Neural cell (in vitro differentiated cells): ENCODE measurements at regions not wholly inside any gene's neighbourhood (a gene's known extent, or its start where the extent isn't known, plus 50 kb on each side); places are given as distances from the start of the nearest gene placed in this dataset.
"Not testable (repeated sequence)": the region's sequence is repeated elsewhere in the genome, so short reads cannot be mapped to it uniquely, and the experiment has no call there.

Experiments used
- H2AFZ ChIP-seq: fragments of 200-600, 300-800 bp; sonication (generic), shearing (Covaris generic); 2 replicates; pipeline ENCODE4 v1.6.0; 2014; ENCODE audit warnings: low read depth, mild to moderate bottlenecking, antibody characterized with exemption, low read length, moderate library complexity
- H3F3A ChIP-seq: fragments of 200-600 bp; shearing (Covaris generic); 2 replicates; pipeline ENCODE4 v1.6.1; 2016; ENCODE audit warnings: mild to moderate bottlenecking, moderate library complexity, mixed read lengths, antibody characterized with exemption, low read length; ENCODE audit not compliant: insufficient read depth, poor library complexity, severe bottlenecking
- H3K27ac ChIP-seq: fragments of 200-600, 300-800 bp; sonication (generic), shearing (Covaris generic); 2 replicates; pipeline ENCODE4 v1.5.1; 2014; ENCODE audit warnings: mild to moderate bottlenecking, low read length, moderate library complexity
- H3K27me3 ChIP-seq: fragments of 300-800, 200-600 bp; sonication (generic), shearing (Covaris generic); 2 replicates; pipeline ENCODE4 v1.6.0; 2014; ENCODE audit warnings: mild to moderate bottlenecking, low read depth, low read length, moderate library complexity; ENCODE audit not compliant: insufficient read depth
- H3K36me3 ChIP-seq: fragments of 300-800, 200-600 bp; sonication (generic), shearing (Covaris generic); 2 replicates; pipeline ENCODE4 v1.5.1; 2014; ENCODE audit warnings: mild to moderate bottlenecking, antibody characterized with exemption, low read length, moderate library complexity; ENCODE audit not compliant: insufficient read depth
- H3K4me2 ChIP-seq: fragments of 300-800, 200-600 bp; sonication (generic), shearing (Covaris generic); 2 replicates; pipeline ENCODE4 v1.6.0; 2014; ENCODE audit warnings: mild to moderate bottlenecking, low read length
- H3K4me3 ChIP-seq: fragments of 300-800, 200-600 bp; sonication (generic), shearing (Covaris generic); 2 replicates; pipeline ENCODE4 v1.5.1; 2014; ENCODE audit warnings: mild to moderate bottlenecking, low read length, moderate library complexity
- H3K79me2 ChIP-seq: fragments of 200-600 bp; shearing (Covaris generic); replicated peaks from 2 replicates; pipeline ENCODE4 v1.6.0; 2014; ENCODE audit warnings: mild to moderate bottlenecking, low read length, moderate library complexity; ENCODE audit not compliant: insufficient read depth
- H3K9ac ChIP-seq: fragments of 300-800, 200-600 bp; sonication (generic), shearing (Covaris generic); 2 replicates; pipeline ENCODE4 v1.6.1; 2016; ENCODE audit warnings: mild to moderate bottlenecking, low read length, mixed read lengths
- H3K9me2 ChIP-seq: fragments of 200-600 bp; shearing (Covaris generic); 2 replicates; pipeline ENCODE4 v1.6.1; 2016; ENCODE audit warnings: mild to moderate bottlenecking, low read length, mixed read lengths; ENCODE audit not compliant: insufficient read depth
- H3K9me3 ChIP-seq: fragments of 200-600, 300-800 bp; sonication (generic), shearing (Covaris generic); 2 replicates; pipeline ENCODE4 v1.6.1; 2016; ENCODE audit warnings: mild to moderate bottlenecking, mixed run types, low read length, moderate library complexity, mixed read lengths
- H4K20me1 ChIP-seq: fragments of 200-600 bp; shearing (Covaris generic); 2 replicates; pipeline ENCODE4 v1.6.1; 2016; ENCODE audit warnings: mild to moderate bottlenecking, mixed run types; ENCODE audit not compliant: insufficient read depth

DNA sequence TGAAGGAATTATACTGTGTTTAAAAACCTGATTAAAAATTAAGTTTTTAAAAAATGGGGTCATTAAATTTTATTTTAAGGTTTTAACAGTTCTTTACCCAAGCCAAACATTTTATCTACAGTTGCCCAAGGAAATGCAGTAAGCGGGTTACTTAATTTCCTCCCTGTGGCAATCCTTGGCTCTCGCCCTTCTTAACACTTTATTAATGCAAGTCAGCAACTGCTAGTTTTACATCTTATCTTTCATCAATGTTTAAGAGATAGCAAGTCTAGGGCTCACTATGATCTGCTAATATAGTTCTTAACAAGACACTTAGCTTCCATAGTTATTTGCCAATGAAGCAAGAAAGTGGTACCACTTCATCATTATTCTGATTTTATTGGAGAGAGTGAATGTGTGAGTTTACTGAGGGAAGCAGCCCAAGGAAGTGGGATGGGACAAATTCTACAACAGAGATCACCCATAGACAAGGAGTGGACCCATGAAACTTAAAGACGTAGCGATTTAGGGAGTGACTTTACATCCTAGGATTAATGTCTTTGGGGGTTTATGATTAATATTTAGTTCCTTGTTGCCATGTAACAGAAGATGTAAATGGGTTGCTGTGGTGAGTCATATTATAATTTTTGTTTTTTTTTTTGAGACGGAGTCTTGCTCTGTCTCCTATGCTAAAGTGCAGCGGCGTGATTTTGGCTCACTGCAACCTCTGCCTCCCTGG lies 120.4 kb upstream of the ZNF658 start:
- H3K9ac ChIP-seq, H3K79me2 ChIP-seq, H3K4me3 ChIP-seq, H4K20me1 ChIP-seq, H3F3A ChIP-seq, H2AFZ ChIP-seq, H3K36me3 ChIP-seq, H3K9me3 ChIP-seq, H3K27ac ChIP-seq, H3K9me2 ChIP-seq, H3K27me3 ChIP-seq, H3K4me2 ChIP-seq: not testable (repeated sequence)

DNA sequence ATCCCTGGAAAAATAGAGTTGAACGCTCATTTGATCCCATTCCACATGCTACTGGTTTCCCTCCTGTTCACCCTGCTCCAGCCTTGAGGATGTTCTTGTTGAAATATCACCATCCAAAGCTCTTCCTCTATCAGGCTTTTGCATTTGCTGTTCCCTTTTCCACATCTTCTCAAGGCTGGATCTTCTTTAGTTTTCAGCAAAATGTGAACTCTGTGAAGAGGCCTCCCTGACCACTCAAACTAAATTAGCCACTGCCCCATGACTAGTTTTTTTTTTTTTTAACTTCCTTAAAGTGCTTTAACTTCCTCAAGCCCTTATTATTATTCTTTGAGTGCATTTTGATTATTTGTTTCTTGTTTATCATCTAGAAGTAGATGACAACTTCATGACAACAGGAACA lies 119.3 kb upstream of the ZNF658 start:
- H3K27me3 ChIP-seq, H3K9ac ChIP-seq, H3K36me3 ChIP-seq, H3F3A ChIP-seq, H3K27ac ChIP-seq, H3K9me2 ChIP-seq, H3K79me2 ChIP-seq, H3K4me2 ChIP-seq, H2AFZ ChIP-seq, H4K20me1 ChIP-seq, H3K9me3 ChIP-seq, H3K4me3 ChIP-seq: not testable (repeated sequence)

DNA sequence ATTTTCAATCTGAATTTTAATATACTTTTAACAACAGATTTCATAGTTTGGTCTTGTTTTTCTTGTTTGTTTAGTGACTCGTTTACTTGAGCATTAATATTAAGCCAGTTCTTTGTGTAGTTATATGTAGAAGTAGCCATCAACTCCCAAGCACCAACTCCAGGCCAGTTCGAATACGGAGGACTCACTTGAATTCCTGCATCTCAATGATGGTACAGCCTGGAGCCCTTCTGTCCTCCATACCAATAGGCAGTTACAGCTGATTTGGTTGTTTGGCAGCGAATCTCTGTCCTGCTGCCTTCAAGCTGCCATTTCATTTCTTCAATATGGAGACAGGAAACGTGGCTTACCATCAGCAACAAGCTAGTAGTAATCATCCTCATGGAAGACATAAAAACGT lies 118.5 kb upstream of the ZNF658 start:
- not testable (repeated sequence) for H2AFZ ChIP-seq, H3K27me3 ChIP-seq, H3F3A ChIP-seq, H3K4me3 ChIP-seq, H4K20me1 ChIP-seq, H3K9me2 ChIP-seq, H3K36me3 ChIP-seq, H3K9me3 ChIP-seq, H3K27ac ChIP-seq, H3K79me2 ChIP-seq, H3K4me2 ChIP-seq, H3K9ac ChIP-seq

DNA sequence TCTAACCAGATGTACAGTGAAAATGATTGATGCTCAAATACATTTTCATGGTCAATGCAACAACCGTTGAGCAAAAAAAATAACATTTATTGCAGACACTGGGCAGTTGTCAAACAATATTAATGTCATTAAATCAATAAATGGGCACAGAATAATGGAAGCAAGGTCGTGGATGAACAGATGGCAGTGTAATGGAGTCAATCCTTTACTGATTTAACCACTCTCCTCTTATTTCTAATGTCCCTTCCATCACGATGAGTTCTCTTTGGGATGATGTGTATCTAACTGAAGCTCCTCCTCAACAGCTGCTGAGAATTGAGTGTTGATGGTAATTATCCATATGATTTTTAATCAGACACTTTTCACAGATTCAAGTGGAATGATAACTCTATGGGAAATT lies 114.9 kb upstream of the ZNF658 start:
- not testable (repeated sequence) for H3K4me3 ChIP-seq, H3K36me3 ChIP-seq, H3K9me2 ChIP-seq, H4K20me1 ChIP-seq, H3K4me2 ChIP-seq, H2AFZ ChIP-seq, H3K79me2 ChIP-seq, H3K27me3 ChIP-seq, H3K9me3 ChIP-seq, H3F3A ChIP-seq, H3K9ac ChIP-seq, H3K27ac ChIP-seq

DNA sequence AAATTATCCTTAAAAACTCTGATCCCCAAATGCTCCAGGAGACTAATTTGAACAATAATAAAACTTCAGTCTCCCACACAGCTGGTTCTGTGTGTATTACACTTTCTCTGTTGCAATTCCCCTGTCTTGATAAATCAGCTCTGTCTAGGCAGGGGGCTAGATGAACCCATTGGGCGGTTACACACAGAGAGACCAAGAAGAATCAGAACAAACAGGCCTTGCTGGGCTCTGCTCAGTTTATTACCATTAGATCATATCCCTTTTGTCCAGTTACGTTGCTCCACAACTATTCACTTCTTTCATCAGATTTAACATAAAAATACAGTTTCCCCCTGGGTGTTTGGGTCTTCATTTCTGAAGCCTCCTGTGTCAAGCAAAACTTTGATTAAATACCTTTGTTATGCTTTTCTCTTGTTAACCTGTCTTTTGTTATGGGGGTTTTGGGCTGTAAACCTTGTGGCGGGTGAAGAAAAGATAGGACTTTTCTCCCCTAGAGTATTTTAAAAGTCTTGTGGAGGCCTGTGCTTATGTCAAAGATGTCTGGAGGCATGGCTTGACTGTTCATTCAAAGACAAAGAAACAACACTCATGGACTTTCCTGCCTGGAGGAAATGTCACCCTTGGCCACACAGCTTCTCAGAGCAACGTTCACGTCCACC lies 109.3 kb upstream of the ZNF658 start:
- H3K36me3 ChIP-seq, H3K79me2 ChIP-seq, H3K27me3 ChIP-seq, H4K20me1 ChIP-seq, H3K27ac ChIP-seq, H2AFZ ChIP-seq, H3K9me3 ChIP-seq, H3K9ac ChIP-seq, H3K9me2 ChIP-seq, H3K4me3 ChIP-seq, H3K4me2 ChIP-seq, H3F3A ChIP-seq: not testable (repeated sequence)

DNA sequence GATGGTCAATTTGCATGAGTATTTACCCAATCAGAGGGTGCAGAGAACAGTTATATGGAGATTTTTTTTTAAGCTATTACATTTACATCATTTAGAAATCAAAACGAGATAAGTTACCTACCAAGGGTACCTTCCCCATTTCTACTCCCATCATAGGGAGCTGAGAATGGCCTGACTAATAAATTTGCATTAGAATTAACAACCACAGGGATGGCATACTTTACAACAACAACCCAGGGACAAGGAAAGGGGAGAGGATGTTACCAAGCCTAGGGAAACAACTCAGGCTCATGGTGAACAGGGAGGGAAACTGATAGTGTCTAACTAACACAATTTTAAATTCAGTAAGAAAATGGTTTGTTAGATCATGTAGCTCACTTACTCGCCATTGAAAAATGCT lies 105.8 kb upstream of the ZNF658 start:
- H3K9me3 ChIP-seq, H4K20me1 ChIP-seq, H3K4me3 ChIP-seq, H3K27me3 ChIP-seq, H3K9ac ChIP-seq, H2AFZ ChIP-seq, H3K9me2 ChIP-seq, H3K36me3 ChIP-seq, H3F3A ChIP-seq, H3K27ac ChIP-seq, H3K79me2 ChIP-seq, H3K4me2 ChIP-seq: not testable (repeated sequence)
